ENCODE measurements at regions not wholly inside any gene's neighbourhood (a gene's known extent, or its start where the extent isn't known, plus 50 kb on each side); places are given as distances from the start of the nearest gene placed in this dataset.

DNA sequence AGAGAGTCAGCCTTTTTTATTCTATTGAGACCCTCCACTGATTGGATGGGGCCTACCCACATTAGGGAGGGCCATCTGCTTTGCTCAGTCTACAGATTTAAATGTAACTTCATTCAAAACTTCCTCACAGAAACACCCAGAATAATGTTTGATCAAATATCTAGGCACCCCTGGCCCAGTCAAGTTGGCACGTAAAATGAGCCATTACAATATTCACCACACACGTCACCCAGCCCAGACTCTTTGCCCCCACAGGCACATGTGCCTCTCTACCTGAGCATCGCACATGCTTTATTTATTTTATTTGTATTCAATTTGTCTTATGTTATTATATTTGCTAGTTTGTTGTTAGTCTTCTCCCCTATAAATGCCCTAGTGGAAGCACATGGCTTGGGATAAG lies 70.9 kb upstream of the EYA2 start:
- no peak for DNase-seq
- H3K27ac Mint-ChIP-seq: no peak overlapping the region
- H3K4me3 Mint-ChIP-seq: no peak overlapping the region
- H3K9me3 Mint-ChIP-seq: peaks cover 8% of the 10 kb centered on the region; the same call in 1 of the 2 replicates
- H3K4me1 Mint-ChIP-seq (ENCODE audit: low read depth): peaks cover 34% of the 10 kb centered on the region
- no peaks in the 10 kb centered on the region; the same call in 1 of the 2 replicates for H3K27me3 Mint-ChIP-seq (ENCODE audit: insufficient read depth)
- H3K36me3 Mint-ChIP-seq (ENCODE audit: low read depth): peaks cover 28% of the 10 kb centered on the region
- TF ChIP-seq, protein P1, sequence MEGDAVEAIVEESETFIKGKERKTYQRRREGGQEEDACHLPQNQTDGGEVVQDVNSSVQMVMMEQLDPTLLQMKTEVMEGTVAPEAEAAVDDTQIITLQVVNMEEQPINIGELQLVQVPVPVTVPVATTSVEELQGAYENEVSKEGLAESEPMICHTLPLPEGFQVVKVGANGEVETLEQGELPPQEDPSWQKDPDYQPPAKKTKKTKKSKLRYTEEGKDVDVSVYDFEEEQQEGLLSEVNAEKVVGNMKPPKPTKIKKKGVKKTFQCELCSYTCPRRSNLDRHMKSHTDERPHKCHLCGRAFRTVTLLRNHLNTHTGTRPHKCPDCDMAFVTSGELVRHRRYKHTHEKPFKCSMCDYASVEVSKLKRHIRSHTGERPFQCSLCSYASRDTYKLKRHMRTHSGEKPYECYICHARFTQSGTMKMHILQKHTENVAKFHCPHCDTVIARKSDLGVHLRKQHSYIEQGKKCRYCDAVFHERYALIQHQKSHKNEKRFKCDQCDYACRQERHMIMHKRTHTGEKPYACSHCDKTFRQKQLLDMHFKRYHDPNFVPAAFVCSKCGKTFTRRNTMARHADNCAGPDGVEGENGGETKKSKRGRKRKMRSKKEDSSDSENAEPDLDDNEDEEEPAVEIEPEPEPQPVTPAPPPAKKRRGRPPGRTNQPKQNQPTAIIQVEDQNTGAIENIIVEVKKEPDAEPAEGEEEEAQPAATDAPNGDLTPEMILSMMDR (IDR thresholded peaks at IDR 0.05): no peak

DNA sequence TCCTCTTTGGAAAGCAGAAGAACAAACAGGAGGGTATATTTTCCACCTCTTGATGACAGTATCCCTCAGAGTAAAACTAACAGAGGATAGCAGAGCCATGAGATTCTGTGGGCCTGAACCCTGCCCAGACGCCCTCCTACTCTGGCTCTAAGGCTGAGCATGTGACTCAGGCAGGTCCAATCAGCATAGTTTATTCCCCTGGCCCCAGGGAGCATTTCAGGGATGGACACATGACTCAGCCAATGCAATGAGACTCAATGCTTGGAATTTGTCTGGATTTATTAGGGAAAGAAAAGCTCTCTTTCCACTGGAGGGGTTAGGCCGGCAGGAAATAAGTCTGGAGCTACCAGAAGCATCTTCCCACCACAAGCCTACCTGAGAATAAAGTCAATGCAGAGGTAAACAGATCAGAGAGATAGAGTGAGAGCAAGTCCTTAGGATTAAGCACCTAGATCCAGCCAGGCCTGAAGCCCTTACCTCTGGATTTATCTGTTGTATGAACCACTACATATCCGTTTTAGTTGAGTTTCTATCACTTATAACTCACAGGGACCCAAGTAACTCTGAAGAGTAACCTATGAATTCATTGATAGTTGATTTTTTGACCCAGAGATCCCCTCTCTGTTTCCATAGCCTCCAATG lies 68.2 kb upstream of the EYA2 start:
- Mint-ChIP-seq H3K27me3 (ENCODE audit: insufficient read depth) (no peaks in the 10 kb centered on the region; the same call in 1 of the 2 replicates), H3K4me1 (ENCODE audit: low read depth) (peaks cover 42% of the 10 kb centered on the region), H3K4me3 (no peak overlapping the region), H3K9me3 (peaks cover 8% of the 10 kb centered on the region; the same call in 1 of the 2 replicates), H3K27ac (no peak overlapping the region), H3K36me3 (ENCODE audit: low read depth) (peaks cover 29% of the 10 kb centered on the region)
- TF ChIP-seq, protein P1 (IDR thresholded peaks at IDR 0.05): no peak
- DNase-seq: peak; percentile 47

DNA sequence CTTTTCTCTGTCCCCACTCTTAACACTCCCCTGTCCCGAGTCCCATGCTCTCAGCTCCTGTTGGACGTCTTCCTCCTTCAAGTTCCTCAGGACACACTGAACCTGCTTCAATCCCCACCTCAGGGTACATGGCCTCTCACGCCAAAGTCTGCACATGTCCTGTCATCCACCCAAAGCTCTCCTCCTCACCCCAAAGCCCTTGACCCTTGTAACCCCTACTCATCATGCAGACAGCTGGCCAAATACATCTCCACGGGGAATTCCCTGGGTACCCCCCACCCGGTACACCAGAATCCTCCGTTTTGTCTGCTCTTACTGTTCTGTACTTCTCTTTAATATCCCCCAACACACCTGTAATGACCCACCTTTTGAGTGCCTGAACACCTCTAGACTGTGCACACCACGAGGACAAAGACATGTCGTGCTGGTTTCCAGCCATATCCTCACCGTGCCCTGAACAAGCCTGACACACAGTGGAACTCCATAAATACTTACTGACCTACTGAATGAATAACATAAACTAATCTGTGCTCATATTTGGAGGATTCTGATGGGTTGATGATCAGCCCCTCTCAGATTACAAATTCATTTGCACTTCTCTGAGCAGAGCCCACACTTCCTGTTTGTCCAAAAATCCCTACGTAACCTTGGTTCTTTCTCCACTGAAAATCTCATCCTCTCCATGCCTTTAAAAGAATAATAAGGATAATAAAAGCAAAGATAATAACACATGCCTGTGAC lies 66.8 kb upstream of the EYA2 start:
- H3K27me3 Mint-ChIP-seq (ENCODE audit: insufficient read depth): no peaks in the 10 kb centered on the region; the same call in 1 of the 2 replicates
- H3K4me1 Mint-ChIP-seq (ENCODE audit: low read depth): peaks cover 47% of the 10 kb centered on the region
- H3K27ac Mint-ChIP-seq: peak overlapping the region; percentile 45
- TF ChIP-seq, protein P1 (IDR thresholded peaks at IDR 0.05): no peak
- H3K9me3 Mint-ChIP-seq: peaks cover 8% of the 10 kb centered on the region; the same call in 1 of the 2 replicates
- no peak for DNase-seq
- H3K4me3 Mint-ChIP-seq: peak overlapping the region; percentile 53
- peaks cover 35% of the 10 kb centered on the region for H3K36me3 Mint-ChIP-seq (ENCODE audit: low read depth)

DNA sequence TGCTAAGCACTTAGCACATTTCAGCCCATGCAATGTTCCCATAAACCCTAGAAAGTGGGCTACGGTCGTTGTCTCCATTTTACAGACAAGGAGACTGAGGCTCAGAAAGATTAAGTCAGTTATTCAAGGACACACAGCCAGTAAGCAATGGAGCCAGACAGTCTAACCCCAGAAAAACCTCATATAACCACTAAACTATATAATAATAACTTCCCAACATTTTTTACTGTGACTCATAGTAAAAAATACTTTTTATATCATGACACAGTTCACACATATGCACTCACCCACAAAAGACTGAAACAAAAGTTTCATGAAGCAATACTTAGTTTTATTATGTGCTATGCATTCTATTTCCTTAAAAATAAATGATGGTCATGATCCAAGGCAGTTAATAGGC lies 66.2 kb upstream of the EYA2 start:
- H3K9me3 Mint-ChIP-seq: peaks cover 8% of the 10 kb centered on the region; the same call in 1 of the 2 replicates
- no peaks in the 10 kb centered on the region; the same call in 1 of the 2 replicates for H3K27me3 Mint-ChIP-seq (ENCODE audit: insufficient read depth)
- DNase-seq: peak; percentile 73
- peak overlapping the region; percentile 53 for H3K4me3 Mint-ChIP-seq
- peaks cover 35% of the 10 kb centered on the region for H3K36me3 Mint-ChIP-seq (ENCODE audit: low read depth)
- H3K27ac Mint-ChIP-seq: peak overlapping the region; percentile 45
- H3K4me1 Mint-ChIP-seq (ENCODE audit: low read depth): peaks cover 47% of the 10 kb centered on the region
- TF ChIP-seq, protein P1 (IDR thresholded peaks at IDR 0.05): no peak

DNA sequence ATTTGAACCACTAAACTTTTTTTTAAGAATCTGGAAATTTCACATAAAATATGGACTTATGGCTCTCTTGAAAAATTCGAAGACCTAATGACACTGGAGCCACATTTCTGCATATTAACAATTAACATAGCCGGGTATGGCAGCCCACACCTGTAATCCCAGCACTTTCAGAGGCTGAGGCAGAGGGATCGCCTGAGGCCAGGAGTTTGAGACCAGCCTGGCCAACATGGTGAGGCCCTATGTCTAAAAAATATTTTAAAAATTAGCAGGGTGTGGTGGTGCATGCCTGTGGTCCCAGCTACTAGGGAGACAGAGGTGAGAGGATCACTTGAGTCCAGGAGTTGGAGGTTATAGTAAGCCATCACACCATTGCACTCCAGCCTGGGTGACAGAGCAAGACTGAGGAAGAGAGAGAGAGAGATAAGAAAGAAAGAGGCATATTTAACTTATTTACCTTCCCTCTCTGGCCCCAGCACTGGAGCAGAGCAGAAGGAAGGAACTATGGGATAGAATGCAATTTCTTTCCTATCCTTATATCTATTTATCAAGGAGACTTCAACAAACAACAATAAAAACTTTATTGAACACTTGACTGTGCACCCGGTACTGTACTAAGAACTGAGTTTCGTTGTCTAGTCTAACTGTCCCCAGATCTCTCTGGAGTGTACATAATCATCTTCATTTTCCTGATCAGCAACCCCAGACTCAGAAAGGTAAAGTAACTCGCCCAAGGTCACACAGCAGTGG lies 63.6 kb upstream of the EYA2 start:
- Mint-ChIP-seq H3K4me3 (no peak overlapping the region), H3K36me3 (ENCODE audit: low read depth) (peaks cover 20% of the 10 kb centered on the region), H3K4me1 (ENCODE audit: low read depth) (peaks cover 50% of the 10 kb centered on the region), H3K27ac (no peak overlapping the region), H3K9me3 (no peaks in the 10 kb centered on the region), H3K27me3 (ENCODE audit: insufficient read depth) (no peaks in the 10 kb centered on the region; the same call in 1 of the 2 replicates)
- DNase-seq: no peak
- TF ChIP-seq, protein P1 (IDR thresholded peaks at IDR 0.05): no peak

Measured in HFFc6 (cell line).